ENCODE measurements at regions not wholly inside any gene's neighbourhood (a gene's known extent, or its start where the extent isn't known, plus 50 kb on each side); places are given as distances from the start of the nearest gene placed in this dataset.

DNA sequence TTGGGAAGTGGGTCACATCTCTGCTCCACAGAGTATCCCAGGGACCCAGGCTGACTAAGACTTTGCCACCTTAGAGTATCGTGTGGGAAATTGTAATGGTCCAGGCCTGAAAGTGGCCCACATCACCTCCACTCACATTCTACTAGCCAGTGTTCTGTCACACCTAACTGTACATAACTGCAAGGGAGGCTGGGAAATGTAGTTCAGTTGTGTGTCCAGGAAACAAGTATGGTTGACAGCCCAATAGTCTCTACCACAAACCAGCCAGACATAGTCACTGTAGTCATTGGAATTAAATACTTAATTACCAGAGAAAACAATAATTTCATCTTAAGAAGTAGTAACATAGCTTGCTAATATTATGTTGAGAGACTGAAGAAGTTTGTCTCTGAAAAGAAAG, 233.4 kb upstream of the S100G start:
- no peak overlapping the region for H3K4me3 ChIP-seq
- no peaks in the 10 kb centered on the region for H3K27me3 ChIP-seq (replicated peaks; ENCODE audit: insufficient read depth)
- H3K27ac ChIP-seq, result no peak overlapping the region
- ATAC-seq (ENCODE audit: insufficient number of reproducible peaks, low FRiP score, low read depth) (no peak), DNase-seq (ENCODE audit: low spot score) (no peak)
- TF ChIP-seq, protein P1, sequence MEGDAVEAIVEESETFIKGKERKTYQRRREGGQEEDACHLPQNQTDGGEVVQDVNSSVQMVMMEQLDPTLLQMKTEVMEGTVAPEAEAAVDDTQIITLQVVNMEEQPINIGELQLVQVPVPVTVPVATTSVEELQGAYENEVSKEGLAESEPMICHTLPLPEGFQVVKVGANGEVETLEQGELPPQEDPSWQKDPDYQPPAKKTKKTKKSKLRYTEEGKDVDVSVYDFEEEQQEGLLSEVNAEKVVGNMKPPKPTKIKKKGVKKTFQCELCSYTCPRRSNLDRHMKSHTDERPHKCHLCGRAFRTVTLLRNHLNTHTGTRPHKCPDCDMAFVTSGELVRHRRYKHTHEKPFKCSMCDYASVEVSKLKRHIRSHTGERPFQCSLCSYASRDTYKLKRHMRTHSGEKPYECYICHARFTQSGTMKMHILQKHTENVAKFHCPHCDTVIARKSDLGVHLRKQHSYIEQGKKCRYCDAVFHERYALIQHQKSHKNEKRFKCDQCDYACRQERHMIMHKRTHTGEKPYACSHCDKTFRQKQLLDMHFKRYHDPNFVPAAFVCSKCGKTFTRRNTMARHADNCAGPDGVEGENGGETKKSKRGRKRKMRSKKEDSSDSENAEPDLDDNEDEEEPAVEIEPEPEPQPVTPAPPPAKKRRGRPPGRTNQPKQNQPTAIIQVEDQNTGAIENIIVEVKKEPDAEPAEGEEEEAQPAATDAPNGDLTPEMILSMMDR (IDR thresholded peaks at IDR 0.05), result no peak
- no peaks in the 10 kb centered on the region for H3K36me3 ChIP-seq
- no peaks in the 10 kb centered on the region for H3K9me3 ChIP-seq
- no peaks in the 10 kb centered on the region for H3K4me1 ChIP-seq (ENCODE audit: control insufficient read depth in 1 of 2, low read depth in 2 of 2)

DNA sequence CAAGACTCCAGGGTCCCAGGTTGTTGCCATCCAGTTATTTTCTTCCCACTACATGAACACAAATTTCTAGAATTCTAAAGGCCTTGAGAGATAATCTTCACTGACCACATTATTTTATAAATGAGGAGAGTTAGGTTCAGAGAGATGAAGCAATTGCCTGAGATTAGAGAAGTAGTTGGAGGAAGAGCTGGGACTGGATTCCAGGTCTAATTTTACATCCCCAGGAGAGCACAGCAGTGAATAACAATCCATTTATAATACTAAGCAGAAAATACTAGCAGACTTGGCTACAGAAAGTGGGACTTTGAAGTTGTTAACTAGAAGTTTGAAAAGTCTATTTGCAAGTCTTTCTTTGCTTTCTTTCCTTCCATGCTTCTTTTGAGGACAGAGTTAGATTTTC, 231.3 kb upstream of the S100G start:
- no peaks in the 10 kb centered on the region for H3K4me1 ChIP-seq (ENCODE audit: control insufficient read depth in 1 of 2, low read depth in 2 of 2)
- no peak overlapping the region for H3K27ac ChIP-seq
- ATAC-seq (ENCODE audit: insufficient number of reproducible peaks, low FRiP score, low read depth) (no peak), DNase-seq (ENCODE audit: low spot score) (no peak)
- no peaks in the 10 kb centered on the region for H3K27me3 ChIP-seq (replicated peaks; ENCODE audit: insufficient read depth)
- H3K9me3 ChIP-seq, result no peaks in the 10 kb centered on the region
- H3K36me3 ChIP-seq, result no peaks in the 10 kb centered on the region
- TF ChIP-seq, protein P1 (IDR thresholded peaks at IDR 0.05), result no peak
- no peak overlapping the region for H3K4me3 ChIP-seq

GRCh38 chrX:16427668-16428067, 222.3 kb upstream of the S100G start:
- no peaks in the 10 kb centered on the region for H3K36me3 ChIP-seq
- ATAC-seq (ENCODE audit: insufficient number of reproducible peaks, low FRiP score, low read depth) (no peak), DNase-seq (ENCODE audit: low spot score) (no peak)
- H3K4me3 ChIP-seq, result no peak overlapping the region
- H3K27me3 ChIP-seq (replicated peaks; ENCODE audit: insufficient read depth), result no peaks in the 10 kb centered on the region
- H3K9me3 ChIP-seq, result no peaks in the 10 kb centered on the region
- H3K4me1 ChIP-seq (ENCODE audit: control insufficient read depth in 1 of 2, low read depth in 2 of 2), result no peaks in the 10 kb centered on the region
- no peak overlapping the region for H3K27ac ChIP-seq
- TF ChIP-seq, protein P1 (IDR thresholded peaks at IDR 0.05), result no peak

- no peaks in the 10 kb centered on the region for H3K27me3 ChIP-seq (replicated peaks; ENCODE audit: insufficient read depth)
- H3K4me1 ChIP-seq (ENCODE audit: control insufficient read depth in 1 of 2, low read depth in 2 of 2), result no peaks in the 10 kb centered on the region
- ATAC-seq (ENCODE audit: insufficient number of reproducible peaks, low FRiP score, low read depth), result no peak
- H3K36me3 ChIP-seq, result no peaks in the 10 kb centered on the region
- no peak for DNase-seq (ENCODE audit: low spot score)
- no peak overlapping the region for H3K27ac ChIP-seq
- no peaks in the 10 kb centered on the region for H3K9me3 ChIP-seq
- H3K4me3 ChIP-seq, result no peak overlapping the region
- TF ChIP-seq, protein P1 (IDR thresholded peaks at IDR 0.05), result no peak
Measured at GRCh38 chrX:16429406-16429805, 220.6 kb upstream of the S100G start.

DNA sequence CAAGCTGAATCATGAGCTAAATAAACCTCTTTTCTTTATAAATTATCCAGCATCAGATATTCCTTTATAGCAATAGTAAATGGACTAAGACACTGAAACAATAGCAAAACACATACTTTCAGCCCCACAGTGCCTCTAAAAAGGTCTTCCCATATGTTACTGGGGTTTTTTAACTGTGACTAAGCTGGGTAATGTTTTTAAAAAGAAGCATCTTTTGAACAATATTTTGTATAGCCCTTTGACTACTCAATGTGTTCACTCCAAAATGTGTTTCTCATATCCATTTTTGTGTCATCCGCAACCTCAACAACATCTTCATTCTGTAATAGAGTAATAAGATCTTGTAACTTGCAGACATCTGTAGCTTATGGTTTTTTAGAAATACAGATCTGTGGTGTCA, 218.7 kb upstream of the S100G start:
- Histone ChIP-seq H3K27me3 (replicated peaks; ENCODE audit: insufficient read depth) (no peaks in the 10 kb centered on the region), H3K4me1 (ENCODE audit: control insufficient read depth in 1 of 2, low read depth in 2 of 2) (no peaks in the 10 kb centered on the region), H3K4me3 (no peak overlapping the region), H3K36me3 (no peaks in the 10 kb centered on the region), H3K9me3 (no peaks in the 10 kb centered on the region), H3K27ac (no peak overlapping the region)
- TF ChIP-seq, protein P1 (IDR thresholded peaks at IDR 0.05), result no peak
- ATAC-seq (ENCODE audit: insufficient number of reproducible peaks, low FRiP score, low read depth) (no peak), DNase-seq (ENCODE audit: low spot score) (no peak)
